ENCODE measurements at regions not wholly inside any gene's neighbourhood (a gene's known extent, or its start where the extent isn't known, plus 50 kb on each side); places are given as distances from the start of the nearest gene placed in this dataset.

DNA sequence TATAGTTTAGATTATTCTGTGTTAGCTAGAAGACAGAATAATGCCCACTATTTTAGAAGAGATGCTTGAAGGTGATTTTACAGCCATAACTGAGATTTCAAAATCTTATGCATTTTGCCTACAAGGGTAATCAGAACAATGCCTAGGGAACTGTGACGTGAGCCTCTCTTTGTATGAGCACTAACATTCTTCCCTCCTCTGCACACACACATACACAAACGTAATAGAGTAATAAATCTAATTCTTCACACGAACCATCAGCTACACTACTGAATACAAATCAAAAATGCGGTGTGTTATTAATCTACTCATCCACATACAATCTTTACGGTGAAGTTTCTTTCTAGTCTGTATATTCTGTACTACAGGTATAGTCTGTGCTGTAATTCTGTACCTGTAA lies 227.8 kb downstream of the PLK2 start:
- CTCF ChIA-PET = interaction anchor here (0.6 to 1.4 kb wide), 2 partner anchors 10 to 287 kb away, joined by 3 to 4 read pairs; no protein-coding TSS in a partner anchor
- DNase-seq (ENCODE audit: low read depth, low spot score) = no peak
- no peak for TF ChIP-seq CTCF (IDR thresholded peaks at IDR 0.05; ENCODE audit: insufficient read depth, low read length, missing control alignments)
- no peak overlapping the region for H3K4me3 ChIP-seq (ENCODE audit: low read depth, low read length)
- POLR2A ChIA-PET = no interaction called here

GRCh38 chr5:58231041-58231440 lies 228.8 kb downstream of the PLK2 start:
- no peak for DNase-seq (ENCODE audit: low read depth, low spot score)
- ChIA-PET CTCF (interaction anchor here (0.8 kb wide), 1 partner anchor 9 kb away, joined by 3 read pairs; no protein-coding TSS in a partner anchor), POLR2A (interaction anchor here (0.6 kb wide), 1 partner anchor 17 kb away, joined by 3 read pairs; no protein-coding TSS in a partner anchor)
- TF ChIP-seq CTCF (IDR thresholded peaks at IDR 0.05; ENCODE audit: insufficient read depth, low read length, missing control alignments) = no peak
- no peak overlapping the region for H3K4me3 ChIP-seq (ENCODE audit: low read depth, low read length)

- POLR2A ChIA-PET = no interaction called here
- no peak overlapping the region for H3K4me3 ChIP-seq (ENCODE audit: low read depth, low read length)
- no peak for TF ChIP-seq CTCF (IDR thresholded peaks at IDR 0.05; ENCODE audit: insufficient read depth, low read length, missing control alignments)
- DNase-seq (ENCODE audit: low read depth, low spot score) = no peak
- CTCF ChIA-PET = no interaction called here
These were observed 231.0 kb downstream of the PLK2 start for GRCh38 chr5:58228896-58229295.

DNA sequence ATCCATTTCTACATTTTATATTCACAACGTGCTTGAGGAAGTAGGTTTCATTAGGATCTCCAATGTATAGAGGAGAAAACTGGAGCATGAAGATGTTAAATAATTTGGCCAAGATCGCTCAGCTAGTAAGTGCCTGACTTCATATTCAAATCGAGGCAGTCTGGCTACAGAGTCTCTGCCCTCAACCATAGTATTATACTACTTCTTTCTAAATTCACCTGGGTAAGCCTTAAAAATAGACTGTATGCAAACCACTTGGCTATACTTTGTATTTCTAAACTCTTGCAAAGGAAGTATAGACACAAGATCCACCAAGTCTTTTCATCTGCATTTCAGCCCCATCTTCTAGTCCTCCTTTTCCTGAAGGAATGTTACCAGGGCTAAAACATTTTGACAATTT lies 232.0 kb downstream of the PLK2 start:
- POLR2A ChIA-PET = no interaction called here
- CTCF ChIA-PET = no interaction called here

GRCh38 chr5:58224661-58225060 lies 235.2 kb downstream of the PLK2 start:
- DNase-seq (ENCODE audit: low read depth, low spot score) = no peak
- no peak overlapping the region for H3K4me3 ChIP-seq (ENCODE audit: low read depth, low read length)
- TF ChIP-seq CTCF (IDR thresholded peaks at IDR 0.05; ENCODE audit: insufficient read depth, low read length, missing control alignments) = no peak
- ChIA-PET CTCF (interaction anchor here (1.2 kb wide), 1 partner anchor 335 kb away, joined by 3 read pairs; no protein-coding TSS in a partner anchor), POLR2A (no interaction called here)

More for the DNA sequence above, 232.0 kb downstream of the PLK2 start:
- TF ChIP-seq CTCF (IDR thresholded peaks at IDR 0.05; ENCODE audit: insufficient read depth, low read length, missing control alignments) = no peak
- no peak overlapping the region for H3K4me3 ChIP-seq (ENCODE audit: low read depth, low read length)
- no peak for DNase-seq (ENCODE audit: low read depth, low spot score)

- ChIA-PET CTCF (interaction anchor here (1.0 kb wide), 1 partner anchor 926 kb away, joined by 3 read pairs; no protein-coding TSS in a partner anchor), POLR2A (no interaction called here)
- no peak for DNase-seq (ENCODE audit: low read depth, low spot score)
- TF ChIP-seq CTCF (IDR thresholded peaks at IDR 0.05; ENCODE audit: insufficient read depth, low read length, missing control alignments) = no peak
- no peak overlapping the region for H3K4me3 ChIP-seq (ENCODE audit: low read depth, low read length)
These were observed 235.7 kb downstream of the PLK2 start for GRCh38 chr5:58224221-58224620.

Measured in AG04449 (cell line).